HEK293T (cell line): ENCODE measurements at regions not wholly inside any gene's neighbourhood (a gene's known extent, or its start where the extent isn't known, plus 50 kb on each side); places are given as distances from the start of the nearest gene placed in this dataset.

Source experiments
- CTCF ChIA-PET: fragments of 350-600 bp; formaldehyde crosslinking; extraction: SDS; loops from one replicate; lab custom pipeline; 2021; ENCODE audit warnings: antibody characterized with exemption, inconsistent platforms; lab: Yijun Ruan, JAX
- POLR2A ChIA-PET: fragments of 350-600 bp; formaldehyde crosslinking; extraction: SDS; loops from one replicate; lab custom pipeline; 2020; ENCODE audit warnings: antibody characterized with exemption, inconsistent platforms; lab: Yijun Ruan, JAX
- DNase-seq: peaks from one replicate; pipeline ENCODE4 v3.0.0; 2012; ENCODE audit warnings: mixed read lengths; ENCODE audit errors: extremely low spot score
- ARNT ChIP-seq: fragments of 450-650 bp; IDR thresholded peaks from 2 replicates; pipeline ENCODE4 v1.6.1; 2017; ENCODE audit warnings: mild to moderate bottlenecking
- BHLHE40 ChIP-seq: fragments of 450-650 bp; IDR thresholded peaks from 2 replicates; pipeline ENCODE4 v1.6.1; 2016; ENCODE audit warnings: mild to moderate bottlenecking, moderate library complexity, borderline replicate concordance
- CTBP1 ChIP-seq: fragments of 450-650 bp; IDR thresholded peaks from 2 replicates; pipeline ENCODE4 v1.6.1; 2016; ENCODE audit warnings: borderline replicate concordance
- ELF4 ChIP-seq: fragments of 450-650 bp; IDR thresholded peaks from 2 replicates; pipeline ENCODE4 v1.6.1; 2017; ENCODE audit warnings: antibody characterized with exemption
- FOXA1 ChIP-seq: fragments of 450-650 bp; IDR thresholded peaks from 2 replicates; pipeline ENCODE4 v1.6.1; 2016; ENCODE audit warnings: mild to moderate bottlenecking
- FOXK2 ChIP-seq: fragments of 450-650 bp; IDR thresholded peaks from 2 replicates; pipeline ENCODE4 v1.6.1; 2016; ENCODE audit warnings: mild to moderate bottlenecking
- FOXM1 ChIP-seq: fragments of 450-650 bp; IDR thresholded peaks from 2 replicates; pipeline ENCODE4 v1.6.1; 2017; ENCODE audit warnings: mild to moderate bottlenecking, borderline replicate concordance
- HDGF ChIP-seq: fragments of 450-650 bp; IDR thresholded peaks from 2 replicates; pipeline ENCODE4 v1.6.1; 2017; ENCODE audit warnings: antibody characterized with exemption, borderline replicate concordance
- L3MBTL2 ChIP-seq: fragments of 450-650 bp; conservative IDR thresholded peaks from 2 replicates; pipeline ENCODE4 v1.6.1; 2016; ENCODE audit warnings: mild to moderate bottlenecking
- LEF1 ChIP-seq: fragments of 450-650 bp; IDR thresholded peaks from 2 replicates; pipeline ENCODE4 v1.6.1; 2017; ENCODE audit warnings: mild to moderate bottlenecking, borderline replicate concordance
- NFRKB ChIP-seq: fragments of 450-650 bp; IDR thresholded peaks from 2 replicates; pipeline ENCODE4 v1.6.1; 2016; ENCODE audit warnings: mild to moderate bottlenecking, moderate library complexity
- PKNOX1 ChIP-seq: fragments of 450-650 bp; IDR thresholded peaks from 2 replicates; pipeline ENCODE4 v1.6.1; 2016
- SP1 ChIP-seq: fragments of 450-650 bp; IDR thresholded peaks from 2 replicates; pipeline ENCODE4 v1.6.1; 2017
- SUZ12 ChIP-seq: fragments of 450-650 bp; IDR thresholded peaks from 2 replicates; pipeline ENCODE4 v1.6.1; 2016; ENCODE audit warnings: mild to moderate bottlenecking
- TARDBP ChIP-seq: fragments of 450-650 bp; IDR thresholded peaks from 2 replicates; pipeline ENCODE4 v1.6.1; 2016
- ZNF384 ChIP-seq: fragments of 450-650 bp; IDR thresholded peaks from 2 replicates; pipeline ENCODE4 v1.6.1; 2016

GRCh38 chr21:17088500-17088899 lies 424.3 kb upstream of the CXADR start:
- TF ChIP-seq L3MBTL2, result no peak
- no peak for TF ChIP-seq PKNOX1
- no peak for TF ChIP-seq TARDBP
- TF ChIP-seq FOXA1, result no peak
- no peak for TF ChIP-seq ZNF384
- no peak for TF ChIP-seq NFRKB
- TF ChIP-seq FOXK2, result no peak
- TF ChIP-seq ARNT, result no peak
- no peak for TF ChIP-seq SUZ12
- no peak for TF ChIP-seq ELF4
- TF ChIP-seq LEF1, result no peak
- no peak for TF ChIP-seq CTBP1
- TF ChIP-seq FOXM1, result no peak
- TF ChIP-seq SP1, result no peak
- TF ChIP-seq HDGF, result no peak
- no peak for TF ChIP-seq BHLHE40
- ChIA-PET POLR2A (no interaction called here), CTCF (interaction anchor here (0.6 kb wide), 1 partner anchor 15 kb away, joined by 3 read pairs; no protein-coding TSS in a partner anchor)
- no peak for DNase-seq

- peak; percentile 18 for DNase-seq
- ChIA-PET POLR2A (no interaction called here), CTCF (interaction anchor here (0.6 kb wide), 1 partner anchor 14 kb away, joined by 3 read pairs; no protein-coding TSS in a partner anchor)
- peak; percentile 75; the same call in 1 of the 2 replicates for TF ChIP-seq CTBP1
- no peak for TF ChIP-seq FOXA1
- no peak for TF ChIP-seq ARNT
- TF ChIP-seq HDGF, result no peak
- peak; percentile 65 for TF ChIP-seq PKNOX1
- no peak for TF ChIP-seq FOXM1
These were observed 423.8 kb upstream of the CXADR start for GRCh38 chr21:17089091-17089491.

GRCh38 chr21:17101696-17102095 lies 411.1 kb upstream of the CXADR start:
- ChIA-PET CTCF (no interaction called here), POLR2A (no interaction called here)
- DNase-seq, result no peak
- TF ChIP-seq L3MBTL2, result no peak
- no peak for TF ChIP-seq CTBP1
- TF ChIP-seq ELF4, result no peak
- TF ChIP-seq FOXM1, result no peak
- no peak for TF ChIP-seq SP1
- no peak for TF ChIP-seq FOXA1
- TF ChIP-seq ZNF384, result no peak
- TF ChIP-seq TARDBP, result no peak
- TF ChIP-seq ARNT, result no peak
- TF ChIP-seq HDGF, result no peak
- no peak for TF ChIP-seq NFRKB
- TF ChIP-seq LEF1, result no peak
- TF ChIP-seq PKNOX1, result no peak
- no peak for TF ChIP-seq SUZ12
- no peak for TF ChIP-seq FOXK2

- POLR2A ChIA-PET, result no interaction called here
- CTCF ChIA-PET, result no interaction called here
- TF ChIP-seq PKNOX1 (no peak), HDGF (no peak), TARDBP (no peak), ZNF384 (no peak), ELF4 (no peak), NFRKB (no peak), FOXK2 (no peak), LEF1 (no peak), FOXM1 (no peak), BHLHE40 (no peak)
- no peak for DNase-seq
These were observed 406.9 kb upstream of the CXADR start for GRCh38 chr21:17105932-17106331.

- ChIA-PET CTCF (no interaction called here), POLR2A (no interaction called here)
- DNase-seq, result no peak
- TF ChIP-seq L3MBTL2, result no peak
- TF ChIP-seq NFRKB, result no peak
- no peak for TF ChIP-seq ZNF384
- no peak for TF ChIP-seq PKNOX1
- no peak for TF ChIP-seq ELF4
- TF ChIP-seq SUZ12, result no peak
- no peak for TF ChIP-seq TARDBP
- TF ChIP-seq BHLHE40, result no peak
- no peak for TF ChIP-seq LEF1
- no peak for TF ChIP-seq FOXM1
- TF ChIP-seq HDGF, result no peak
These were observed 398.8 kb upstream of the CXADR start for GRCh38 chr21:17114045-17114444.
